ENCODE measurements at regions not wholly inside any gene's neighbourhood (a gene's known extent, or its start where the extent isn't known, plus 50 kb on each side); places are given as distances from the start of the nearest gene placed in this dataset.

DNA sequence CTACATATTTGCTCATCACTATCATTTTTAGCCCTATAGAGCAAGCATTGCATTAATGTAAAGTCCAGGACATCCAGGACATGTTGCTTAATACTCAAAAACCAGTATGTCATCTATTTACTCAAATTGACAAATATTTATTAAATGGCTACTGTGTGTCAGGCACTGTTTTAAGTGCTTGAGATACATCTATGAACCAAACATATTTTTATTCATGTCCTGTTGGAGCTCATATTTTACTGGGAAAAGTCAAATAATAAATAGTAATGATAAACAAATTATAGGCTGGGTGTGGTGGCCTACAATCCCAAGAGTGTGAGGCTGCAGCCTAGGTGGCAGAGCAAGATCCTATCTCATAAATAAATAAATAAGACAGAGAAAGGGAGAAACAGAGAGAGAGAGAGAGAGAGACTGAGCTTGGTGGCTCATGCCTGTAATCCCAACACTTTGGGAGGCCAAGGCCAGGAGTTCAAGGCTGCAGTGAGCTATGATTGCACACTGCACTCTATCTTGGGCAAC lies 227.9 kb downstream of the GJA1 start:
- TF ChIP-seq EZH2 (IDR thresholded peaks at IDR 0.05), result no peak
- TF ChIP-seq CTCF (IDR thresholded peaks at IDR 0.05), result no peak

Data from neural progenitor cell (in vitro differentiated cells).